K562 (cell line): ENCODE measurements at regions not wholly inside any gene's neighbourhood (a gene's known extent, or its start where the extent isn't known, plus 50 kb on each side); places are given as distances from the start of the nearest gene placed in this dataset.

Source experiments
- ATAC-seq: fragments of 200-7000 bp; cut with Tn5 transposase; 3 replicates; pipeline ENCODE4 v1.9.1; 2020; ENCODE audit warnings: moderate library complexity
- BruUV-seq: library from RNA; stranded (reverse); fragments of 400-500 nt; replicated peaks from 2 replicates; lab custom pipeline; 2021; lab: Mats Ljungman, UMichigan
- CTCF ChIA-PET: fragments of 300-600 bp; formaldehyde crosslinking; extraction: SDS; loops from one replicate; lab custom pipeline; 2021; ENCODE audit warnings: low intra/inter-chr PET ratio; lab: Yijun Ruan, JAX
- POLR2A ChIA-PET: fragments of 300-600, 350-650 bp; sonication (Branson Sonifier 250); formaldehyde crosslinking; extraction: SDS; loops from one replicate; lab custom pipeline; 2021; ENCODE audit warnings: antibody characterized with exemption, inconsistent platforms; lab: Yijun Ruan, JAX
- DNase-seq, 4 experiments: peaks; one replicate each; pipeline versions ENCODE4 v3.0.0 to v3.0.0-alpha.2; 2011 to 2018; ENCODE audit warnings: low spot score in 3 of 4, mixed read lengths in 3 of 4; ENCODE audit errors: extremely low read depth in 1 of 4
- FAIRE-seq: peaks from 2 replicates; lab custom pipeline; 2011; peaks lifted over from hg19 to GRCh38; lab: Jason Lieb, UNC
- H2AFZ ChIP-seq: 2 replicates; pipeline ENCODE4 v1.6.0; 2011; ENCODE audit warnings: low read depth, low read length, control low read depth, inconsistent platforms
- H3K27ac ChIP-seq: fragments of 200-600 bp; 3 replicates; pipeline ENCODE4 v1.8.0; 2011; ENCODE audit warnings: low read depth, mild to moderate bottlenecking, control low read depth, inconsistent platforms, low read length, moderate library complexity, mixed read lengths; ENCODE audit errors: extremely low read depth
- H3K27me3 ChIP-seq, 2 experiments: fragments of 300-600 bp in 1 of 2; 2 replicates in 1 of 2; 3 replicates in 1 of 2; pipeline versions ENCODE4 v1.6.0 to v1.8.0; 2011; ENCODE audit warnings: inconsistent platforms in 2 of 2, low read length in 2 of 2, mild to moderate bottlenecking in 1 of 2, mixed read lengths in 1 of 2, moderate library complexity in 1 of 2; ENCODE audit not compliant: control insufficient read depth in 2 of 2, insufficient read depth in 2 of 2
- H3K36me3 ChIP-seq: fragments of 300-600 bp; 3 replicates; pipeline ENCODE4 v1.8.0; 2011; ENCODE audit warnings: mild to moderate bottlenecking, low read length, inconsistent platforms; ENCODE audit not compliant: control insufficient read depth, insufficient read depth
- H3K4me1 ChIP-seq, 2 experiments: fragments of 200-600 bp in 1 of 2; replicated peaks in 1 of 2; 2 replicates in 1 of 2; 3 replicates in 1 of 2; pipeline versions ENCODE4 v1.5.1 to v1.8.0; 2011; ENCODE audit warnings: inconsistent platforms in 2 of 2, low read length in 2 of 2, mild to moderate bottlenecking in 1 of 2, mixed read lengths in 1 of 2, moderate library complexity in 1 of 2; ENCODE audit not compliant: control insufficient read depth in 2 of 2, insufficient read depth in 2 of 2
- H3K4me2 ChIP-seq: 2 replicates; pipeline ENCODE4 v1.6.1; 2011; ENCODE audit warnings: low read length, control low read depth, inconsistent platforms, mixed read lengths; ENCODE audit not compliant: insufficient read depth
- H3K4me3 ChIP-seq: fragments of 200-600 bp; sonication (generic), shearing (Covaris generic); 2 replicates; pipeline ENCODE4 v1.5.1; 2016; ENCODE audit warnings: control low read depth, inconsistent platforms
- H3K79me2 ChIP-seq: fragments of 200-600 bp; 3 replicates; pipeline ENCODE4 v1.8.0; 2011; ENCODE audit warnings: low read length, inconsistent platforms; ENCODE audit not compliant: control insufficient read depth, insufficient read depth
- H3K9ac ChIP-seq, 2 experiments: 2 replicates each; pipeline versions ENCODE4 v1.6.0 to v1.6.1; 2011; ENCODE audit warnings: low read depth in 2 of 2, low read length in 2 of 2, control low read depth in 1 of 2, inconsistent platforms in 1 of 2, mild to moderate bottlenecking in 1 of 2, mixed read lengths in 1 of 2; ENCODE audit not compliant: insufficient read depth in 1 of 2
- H3K9me1 ChIP-seq: one replicate; pipeline ENCODE4 v1.6.0; 2011; ENCODE audit warnings: inconsistent platforms, mild to moderate bottlenecking, low read length, moderate library complexity; ENCODE audit not compliant: control insufficient read depth, insufficient read depth
- H3K9me3 ChIP-seq: replicated peaks from 2 replicates; pipeline ENCODE4 v1.5.1; 2011; ENCODE audit warnings: low read depth, low read length, inconsistent platforms; ENCODE audit not compliant: control insufficient read depth, insufficient read depth
- H4K20me1 ChIP-seq: replicated peaks from 2 replicates; pipeline ENCODE4 v1.6.1; 2011; ENCODE audit warnings: low read length, inconsistent platforms, mixed read lengths; ENCODE audit not compliant: control insufficient read depth, insufficient read depth
- LCOR ChIP-seq: sonication (generic); formaldehyde crosslinking; IDR thresholded peaks from 2 replicates; pipeline ENCODE4 v1.8.0; 2022; ENCODE audit warnings: mild to moderate bottlenecking, missing genetic modification reagents
- POLR2G ChIP-seq: fragments of 200-400 bp; formaldehyde crosslinking; IDR thresholded peaks from 2 replicates; pipeline ENCODE4 v1.6.1; 2017; ENCODE audit warnings: low read depth, mild to moderate bottlenecking, antibody characterized with exemption, low read length, moderate library complexity
- STAT5B ChIP-seq: fragments of 250-450 bp; sonication (Bioruptor Pico); IDR thresholded peaks from 2 replicates; pipeline ENCODE4 v1.8.0; 2021; ENCODE audit warnings: mild to moderate bottlenecking, inconsistent platforms
- TFAM ChIP-seq: fragments of 250-450 bp; sonication (Bioruptor Pico); conservative IDR thresholded peaks from 2 replicates; pipeline ENCODE4 v1.5.0; 2021; ENCODE audit warnings: mild to moderate bottlenecking, moderate library complexity
- ZNF551 ChIP-seq: fragments of 250-450 bp; sonication (Bioruptor Pico); IDR thresholded peaks from 2 replicates; pipeline ENCODE4 v1.5.0; 2021; ENCODE audit warnings: mild to moderate bottlenecking, moderate library complexity
- ZNF76 ChIP-seq: fragments of 250-450 bp; sonication (Bioruptor Pico); IDR thresholded peaks from 2 replicates; pipeline ENCODE4 v1.4.0; 2020; ENCODE audit warnings: mild to moderate bottlenecking, moderate library complexity, borderline replicate concordance
- WGBS: fragments of 100-300 bp; shearing (Covaris generic); methylation state at CpG from one replicate; pipeline ENCODE4 v1.1.6; 2016; ENCODE audit warnings: low coverage, mixed read lengths; ENCODE audit not compliant: insufficient coverage; ENCODE audit errors: missing lambda C conversion rate; 5-methylcytosine and 5-hydroxymethylcytosine counted together
- in situ Hi-C: fragments of 300-500 bp; cut with MboI; formaldehyde crosslinking; loops from 4 replicates; pipeline ENCODE4 v1.15.0; 2018; ENCODE audit warnings: inconsistent platforms, mixed read lengths
- intact Hi-C: fragments of 100-400 bp; cut with micrococcal nuclease; formaldehyde crosslinking; loops from 2 replicates; pipeline ENCODE4 v1.14.2; 2022
- TF ChIP-seq, protein P1 (sequence below): IDR thresholded peaks from 2 replicates; pipeline ENCODE4 v1.6.1; 2012; ENCODE audit warnings: low read depth, low read length, improper control_type of control experiment, borderline replicate concordance
- TF ChIP-seq, protein P2 (sequence below), 2 experiments: IDR thresholded peaks; 2 replicates each; pipeline ENCODE4 v1.6.1; 2011; ENCODE audit warnings: borderline replicate concordance in 1 of 2, control low read depth in 1 of 2, low read depth in 1 of 2, low read length in 1 of 2, mild to moderate bottlenecking in 1 of 2, mixed read lengths in 1 of 2, moderate library complexity in 1 of 2; ENCODE audit not compliant: insufficient read depth in 1 of 2, insufficient read length in 1 of 2, poor library complexity in 1 of 2, severe bottlenecking in 1 of 2; ENCODE audit errors: extremely low read depth in 1 of 2

DNA sequence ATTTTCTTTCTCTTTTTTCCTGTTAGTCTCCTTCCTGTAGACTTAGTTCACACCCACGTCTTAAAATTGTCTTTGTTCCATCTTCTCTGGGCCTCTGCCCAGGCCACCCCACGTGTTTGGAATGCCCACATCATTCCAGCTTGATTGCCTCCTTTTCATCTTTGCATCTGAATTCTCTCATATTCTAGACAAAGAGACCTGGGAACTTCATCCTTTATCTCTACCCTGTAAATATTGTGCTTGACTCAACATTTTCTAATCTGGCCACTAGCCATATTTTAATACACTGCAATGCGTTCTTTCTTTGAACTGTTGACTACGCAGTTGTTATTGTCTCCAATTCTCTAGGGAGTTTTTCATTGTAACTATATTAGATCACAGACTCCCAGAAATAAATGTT is 187.5 kb upstream of the NRXN1 start:
- FAIRE-seq (no peak), DNase-seq (no peak), ATAC-seq (no peak)
- Histone ChIP-seq H3K27me3 (no peaks in the 10 kb centered on the region), H3K9ac (no peak overlapping the region), H3K9me1 (no peaks in the 10 kb centered on the region), H3K4me1 (no peaks in the 10 kb centered on the region), H3K36me3 (no peaks in the 10 kb centered on the region), H2AFZ (no peak overlapping the region), H4K20me1 (no peaks in the 10 kb centered on the region), H3K4me2 (no peak overlapping the region), H3K79me2 (no peaks in the 10 kb centered on the region), H3K9me3 (no peaks in the 10 kb centered on the region), H3K4me3 (no peak overlapping the region), H3K27ac (no peak overlapping the region)
- intact Hi-C loops: no loop called here
- in situ Hi-C loops: no loop called here
- CTCF ChIA-PET: interaction anchor here (0.7 kb wide), 1 partner anchor 153 kb away, joined by 4 read pairs; no protein-coding TSS in a partner anchor
- 2% methylated on average over 4 of the region's 4 CpGs for WGBS
- TF ChIP-seq LCOR (CRISPR knock-in tag) (no peak), POLR2G (no peak), TFAM (CRISPR knock-in tag) (no peak), STAT5B (no peak), ZNF551 (no peak), ZNF76 (CRISPR knock-in tag) (no peak)
- TF ChIP-seq, protein P1, sequence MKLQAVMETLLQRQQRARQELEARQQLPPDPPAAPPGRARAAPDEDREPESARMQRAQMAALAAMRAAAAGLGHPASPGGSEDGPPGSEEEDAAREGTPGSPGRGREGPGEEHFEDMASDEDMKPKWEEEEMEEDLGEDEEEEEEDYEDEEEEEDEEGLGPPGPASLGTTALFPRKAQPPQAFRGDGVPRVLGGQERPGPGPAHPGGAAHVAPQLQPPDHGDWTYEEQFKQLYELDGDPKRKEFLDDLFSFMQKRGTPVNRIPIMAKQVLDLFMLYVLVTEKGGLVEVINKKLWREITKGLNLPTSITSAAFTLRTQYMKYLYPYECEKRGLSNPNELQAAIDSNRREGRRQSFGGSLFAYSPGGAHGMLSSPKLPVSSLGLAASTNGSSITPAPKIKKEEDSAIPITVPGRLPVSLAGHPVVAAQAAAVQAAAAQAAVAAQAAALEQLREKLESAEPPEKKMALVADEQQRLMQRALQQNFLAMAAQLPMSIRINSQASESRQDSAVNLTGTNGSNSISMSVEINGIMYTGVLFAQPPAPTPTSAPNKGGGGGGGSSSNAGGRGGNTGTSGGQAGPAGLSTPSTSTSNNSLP: no peak
- TF ChIP-seq, protein P2, sequence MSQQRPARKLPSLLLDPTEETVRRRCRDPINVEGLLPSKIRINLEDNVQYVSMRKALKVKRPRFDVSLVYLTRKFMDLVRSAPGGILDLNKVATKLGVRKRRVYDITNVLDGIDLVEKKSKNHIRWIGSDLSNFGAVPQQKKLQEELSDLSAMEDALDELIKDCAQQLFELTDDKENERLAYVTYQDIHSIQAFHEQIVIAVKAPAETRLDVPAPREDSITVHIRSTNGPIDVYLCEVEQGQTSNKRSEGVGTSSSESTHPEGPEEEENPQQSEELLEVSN (IDR thresholded peaks at IDR 0.05; ENCODE audit: borderline replicate concordance in 1 of 2, extremely low read depth in 1 of 2, insufficient read depth in 1 of 2, insufficient read length in 1 of 2, low read depth in 1 of 2, low read length in 1 of 2, poor library complexity in 1 of 2, severe bottlenecking in 1 of 2): no peak
- no TSS peak for BruUV-seq
- POLR2A ChIA-PET: no interaction called here
